Left ventricle myocardium superior (tissue), 1 donor: ENCODE measurements at regions not wholly inside any gene's neighbourhood (a gene's known extent, or its start where the extent isn't known, plus 50 kb on each side); places are given as distances from the start of the nearest gene placed in this dataset.
A peak's percentile ranks its signal among the peaks of the same experiment; 100 is the strongest.
"Not testable (repeated sequence)": the region's sequence is repeated elsewhere in the genome, so short reads cannot be mapped to it uniquely, and the experiment has no call there.

Experiments used
- ATAC-seq: fragments of 200-7000 bp; cut with Tn5 transposase; one replicate; pipeline ENCODE4 v1.9.1; 2020; ENCODE audit warnings: mild to moderate bottlenecking, moderate library complexity
- DNase-seq: peaks from one replicate; pipeline ENCODE4 v3.0.0-alpha.2; 2020
- intact Hi-C: fragments of 100-400 bp; cut with micrococcal nuclease; formaldehyde crosslinking; loops from one replicate; pipeline ENCODE4 v1.11.0; 2022
- donor health status: DM: no; HTN: yes; CAD: no; lungs with severe emphysema.

GRCh38 chr10:32146166-32146565 is 89.9 kb upstream of the KIF5B start:
- intact Hi-C loops = no loop called here
- no peak for ATAC-seq
- no peak for DNase-seq

- no peak for DNase-seq
- intact Hi-C loops = no loop called here
- no peak for ATAC-seq
Observed at GRCh38 chr10:32144817-32145688, 88.8 kb upstream of the KIF5B start.

- no peak for DNase-seq
- ATAC-seq = no peak
- intact Hi-C loops = no loop called here
Observed at GRCh38 chr10:32143302-32143847, 87.2 kb upstream of the KIF5B start.

GRCh38 chr10:32142646-32143045 is 86.4 kb upstream of the KIF5B start:
- ATAC-seq = no peak
- no peak for DNase-seq
- intact Hi-C loops = no loop called here

- no peak for DNase-seq
- intact Hi-C loops = no loop called here
Observed at GRCh38 chr10:32141018-32141807, 85.0 kb upstream of the KIF5B start.

GRCh38 chr10:32140403-32140802 is 84.2 kb upstream of the KIF5B start:
- DNase-seq = no peak
- intact Hi-C loops = no loop called here
- ATAC-seq = no peak

More at GRCh38 chr10:32141018-32141807, 85.0 kb upstream of the KIF5B start:
- ATAC-seq = peak; percentile 46

- ATAC-seq (peak; percentile 95), DNase-seq (peak; percentile 81)
- intact Hi-C loops = no loop called here
Observed at GRCh38 chr10:32139223-32140073, 83.2 kb upstream of the KIF5B start.

- ATAC-seq, DNase-seq, intact Hi-C loops: not testable (repeated sequence)
Observed at GRCh38 chr10:32136927-32137326, 80.7 kb upstream of the KIF5B start.

- intact Hi-C loops = not testable (repeated sequence)
Observed at GRCh38 chr10:32135796-32136195, 79.6 kb upstream of the KIF5B start.

GRCh38 chr10:32132357-32132946 is 76.2 kb upstream of the KIF5B start:
- no peak for DNase-seq
- intact Hi-C loops = no loop called here
- ATAC-seq = no peak

More at GRCh38 chr10:32135796-32136195, 79.6 kb upstream of the KIF5B start:
- not testable (repeated sequence) for ATAC-seq, DNase-seq

- ATAC-seq (no peak), DNase-seq (no peak)
- intact Hi-C loops = no loop called here
Observed at GRCh38 chr10:32131388-32131787, 75.2 kb upstream of the KIF5B start.

GRCh38 chr10:32130788-32131187 is 74.6 kb upstream of the KIF5B start:
- intact Hi-C loops = no loop called here
- DNase-seq (no peak), ATAC-seq (no peak)

GRCh38 chr10:32125023-32125422 is 68.8 kb upstream of the KIF5B start:
- DNase-seq (no peak), ATAC-seq (no peak)
- intact Hi-C loops = no loop called here

- no peak for ATAC-seq
- DNase-seq = no peak
- intact Hi-C loops = no loop called here
Observed at GRCh38 chr10:32123021-32123420, 66.8 kb upstream of the KIF5B start.

GRCh38 chr10:32121648-32122047 is 65.4 kb upstream of the KIF5B start:
- DNase-seq = no peak
- no peak for ATAC-seq
- intact Hi-C loops = no loop called here

- ATAC-seq (no peak), DNase-seq (no peak)
- intact Hi-C loops = no loop called here
Observed at GRCh38 chr10:32120147-32120546, 63.9 kb upstream of the KIF5B start.

- intact Hi-C loops = no loop called here
- DNase-seq = no peak
- no peak for ATAC-seq
Observed at GRCh38 chr10:32114508-32114907, 58.3 kb upstream of the KIF5B start.

- ATAC-seq = peak; percentile 74
- intact Hi-C loops = no loop called here
- DNase-seq = no peak
Observed at GRCh38 chr10:32112055-32112454, 55.8 kb upstream of the KIF5B start.

- intact Hi-C loops = no loop called here
- ATAC-seq (no peak), DNase-seq (no peak)
Observed at GRCh38 chr10:32111585-32111984, 55.4 kb upstream of the KIF5B start.
